Stomach (tissue), 4 donors: ENCODE measurements at regions not wholly inside any gene's neighbourhood (a gene's known extent, or its start where the extent isn't known, plus 50 kb on each side); places are given as distances from the start of the nearest gene placed in this dataset.

Experiments used
- POLR2A ChIP-seq, 4 donors: fragments of 450-650 bp; IDR thresholded peaks; one replicate each; pipeline ENCODE4 v1.6.1; 2016; ENCODE audit warnings: antibody characterized with exemption in 4 of 4, control low read depth in 2 of 4, mild to moderate bottlenecking in 1 of 4, moderate library complexity in 1 of 4
- POLR2AphosphoS5 ChIP-seq, 3 donors: sonication (generic); formaldehyde crosslinking; IDR thresholded peaks; one replicate each; pipeline ENCODE4 v1.6.1; 2016; ENCODE audit warnings: antibody characterized with exemption in 3 of 3
- TF ChIP-seq, protein P1 (sequence below), 7 experiments: fragments of 450-650 bp in 4 of 7; fragments of 200-600 bp in 3 of 7; sonication (generic) in 3 of 7; IDR thresholded peaks; one replicate each; pipeline ENCODE4 v1.5.1; 2016 to 2019; ENCODE audit warnings: antibody characterized with exemption in 7 of 7, control low read depth in 2 of 7, mild to moderate bottlenecking in 1 of 7

DNA sequence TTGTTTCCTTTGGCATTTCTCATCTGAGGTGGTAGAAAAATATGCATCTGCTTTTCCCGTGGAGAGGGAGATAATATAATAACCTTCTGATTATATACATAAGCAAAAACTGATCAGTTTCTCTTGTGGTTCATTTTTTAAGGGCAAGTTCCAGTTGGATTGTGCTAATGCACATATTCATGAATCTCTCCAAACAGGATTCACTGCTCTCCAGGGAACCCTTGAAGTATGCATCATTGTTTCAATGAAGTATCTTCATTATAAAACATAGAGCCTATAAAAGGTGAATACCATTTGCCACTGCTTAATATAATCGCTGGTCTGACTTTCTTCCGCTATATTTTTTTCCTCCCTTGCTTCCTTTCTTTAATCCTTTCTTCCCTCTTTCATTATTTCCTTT, 384.7 kb downstream of the FIGN start:
- TF ChIP-seq POLR2A (IDR thresholded peaks at IDR 0.05) (no peak), POLR2AphosphoS5 (IDR thresholded peaks at IDR 0.05) (no peak)
- TF ChIP-seq, protein P1, sequence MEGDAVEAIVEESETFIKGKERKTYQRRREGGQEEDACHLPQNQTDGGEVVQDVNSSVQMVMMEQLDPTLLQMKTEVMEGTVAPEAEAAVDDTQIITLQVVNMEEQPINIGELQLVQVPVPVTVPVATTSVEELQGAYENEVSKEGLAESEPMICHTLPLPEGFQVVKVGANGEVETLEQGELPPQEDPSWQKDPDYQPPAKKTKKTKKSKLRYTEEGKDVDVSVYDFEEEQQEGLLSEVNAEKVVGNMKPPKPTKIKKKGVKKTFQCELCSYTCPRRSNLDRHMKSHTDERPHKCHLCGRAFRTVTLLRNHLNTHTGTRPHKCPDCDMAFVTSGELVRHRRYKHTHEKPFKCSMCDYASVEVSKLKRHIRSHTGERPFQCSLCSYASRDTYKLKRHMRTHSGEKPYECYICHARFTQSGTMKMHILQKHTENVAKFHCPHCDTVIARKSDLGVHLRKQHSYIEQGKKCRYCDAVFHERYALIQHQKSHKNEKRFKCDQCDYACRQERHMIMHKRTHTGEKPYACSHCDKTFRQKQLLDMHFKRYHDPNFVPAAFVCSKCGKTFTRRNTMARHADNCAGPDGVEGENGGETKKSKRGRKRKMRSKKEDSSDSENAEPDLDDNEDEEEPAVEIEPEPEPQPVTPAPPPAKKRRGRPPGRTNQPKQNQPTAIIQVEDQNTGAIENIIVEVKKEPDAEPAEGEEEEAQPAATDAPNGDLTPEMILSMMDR (IDR thresholded peaks at IDR 0.05): no peak
